Iris pigment epithelial cell (primary cell): ENCODE measurements at regions not wholly inside any gene's neighbourhood (a gene's known extent, or its start where the extent isn't known, plus 50 kb on each side); places are given as distances from the start of the nearest gene placed in this dataset.

Experiments used
- DNase-seq: peaks from one replicate; pipeline ENCODE4 v3.0.0-alpha.2; 2011; ENCODE audit warnings: low read depth

GRCh38 chr2:54392555-54393324 is 63.4 kb upstream of the SPTBN1 start:
- DNase-seq, result no peak

GRCh38 chr2:54394392-54394791 is 61.7 kb upstream of the SPTBN1 start:
- no peak for DNase-seq

GRCh38 chr2:54396107-54396506 is 60.0 kb upstream of the SPTBN1 start:
- DNase-seq, result peak; percentile 74

- no peak for DNase-seq
Measured at GRCh38 chr2:54396798-54397197, 59.3 kb upstream of the SPTBN1 start.

- DNase-seq, result no peak
Measured at GRCh38 chr2:54397426-54397825, 58.7 kb upstream of the SPTBN1 start.

- DNase-seq, result no peak
Measured at GRCh38 chr2:54401554-54401953, 54.6 kb upstream of the SPTBN1 start.

GRCh38 chr2:54402350-54402749 is 53.8 kb upstream of the SPTBN1 start:
- peak; percentile 26 for DNase-seq

- no peak for DNase-seq
Measured at GRCh38 chr2:54403512-54404238, 52.5 kb upstream of the SPTBN1 start.

- peak; percentile 92 for DNase-seq
Measured at GRCh38 chr2:54404270-54404669, 51.9 kb upstream of the SPTBN1 start.

- DNase-seq, result no peak
Measured at GRCh38 chr2:54406031-54406430, 50.1 kb upstream of the SPTBN1 start.
